Fibroblast of villous mesenchyme (primary cell): ENCODE measurements at regions not wholly inside any gene's neighbourhood (a gene's known extent, or its start where the extent isn't known, plus 50 kb on each side); places are given as distances from the start of the nearest gene placed in this dataset.
"Not testable (repeated sequence)": the region's sequence is repeated elsewhere in the genome, so short reads cannot be mapped to it uniquely, and the experiment has no call there.

ENCODE experiments used
- DNase-seq: peaks from one replicate; pipeline ENCODE4 v3.0.0-alpha.2; 2010; ENCODE audit warnings: low read depth
- H3K4me3 ChIP-seq: 2 replicates; pipeline ENCODE4 v1.5.1; 2011; ENCODE audit warnings: low read depth, mild to moderate bottlenecking, low read length
- CTCF ChIP-seq: IDR thresholded peaks from 2 replicates; pipeline ENCODE4 v1.5.1; 2012; ENCODE audit warnings: low read depth, mild to moderate bottlenecking, low read length; ENCODE audit not compliant: insufficient read depth

DNA sequence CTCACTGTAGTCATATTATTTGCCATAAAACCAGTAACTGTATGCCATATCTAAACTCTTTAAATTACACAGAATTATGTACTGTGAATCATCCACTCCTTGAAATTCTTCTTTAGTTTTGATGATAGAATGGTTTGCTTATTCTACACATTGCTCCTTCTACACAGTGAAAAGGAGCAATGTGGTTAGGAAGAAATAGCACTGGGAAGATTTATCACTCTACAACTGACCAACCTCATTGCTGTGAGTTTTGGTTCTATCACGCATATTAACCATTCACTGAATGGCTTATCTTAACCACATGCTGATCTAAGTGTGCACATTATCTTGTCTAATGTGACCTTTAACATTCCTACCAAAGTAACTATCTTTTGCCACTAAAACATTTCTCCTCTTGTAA lies 415.7 kb upstream of the NDST4 start:
- H3K4me3 ChIP-seq, result no peak overlapping the region
- TF ChIP-seq CTCF, result no peak
- DNase-seq, result no peak

DNA sequence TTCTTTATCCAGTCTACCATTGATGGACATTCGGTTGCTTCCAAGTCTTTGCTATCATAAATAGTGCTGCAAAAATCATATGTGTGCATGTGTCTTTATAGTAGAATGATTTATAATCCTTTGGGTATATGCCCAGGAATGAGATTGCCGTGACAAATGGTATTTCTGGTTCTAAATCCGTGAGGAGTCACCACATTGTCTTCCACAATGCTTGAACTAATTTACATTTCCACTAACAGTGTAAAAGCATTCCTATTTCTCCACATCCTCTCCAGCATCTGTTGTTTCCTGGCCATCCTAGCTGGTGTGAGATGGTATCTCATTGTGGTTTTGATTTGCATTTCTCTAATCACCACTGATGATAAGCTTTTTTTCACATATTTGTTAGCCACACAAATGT lies 406.1 kb upstream of the NDST4 start:
- DNase-seq, H3K4me3 ChIP-seq: not testable (repeated sequence)

- no peak overlapping the region for H3K4me3 ChIP-seq
- TF ChIP-seq CTCF, result no peak
- DNase-seq, result no peak
Measured at GRCh38 chr4:115515772-115516171, 402.4 kb upstream of the NDST4 start.

- no peak for TF ChIP-seq CTCF
- no peak overlapping the region for H3K4me3 ChIP-seq
- no peak for DNase-seq
Measured at GRCh38 chr4:115515366-115515765, 401.9 kb upstream of the NDST4 start.

GRCh38 chr4:115514675-115515074 lies 401.3 kb upstream of the NDST4 start:
- no peak for TF ChIP-seq CTCF
- no peak overlapping the region for H3K4me3 ChIP-seq
- DNase-seq, result no peak

- no peak for TF ChIP-seq CTCF
- DNase-seq, result no peak
- H3K4me3 ChIP-seq, result no peak overlapping the region
Measured at GRCh38 chr4:115505326-115505725, 391.9 kb upstream of the NDST4 start.

DNA sequence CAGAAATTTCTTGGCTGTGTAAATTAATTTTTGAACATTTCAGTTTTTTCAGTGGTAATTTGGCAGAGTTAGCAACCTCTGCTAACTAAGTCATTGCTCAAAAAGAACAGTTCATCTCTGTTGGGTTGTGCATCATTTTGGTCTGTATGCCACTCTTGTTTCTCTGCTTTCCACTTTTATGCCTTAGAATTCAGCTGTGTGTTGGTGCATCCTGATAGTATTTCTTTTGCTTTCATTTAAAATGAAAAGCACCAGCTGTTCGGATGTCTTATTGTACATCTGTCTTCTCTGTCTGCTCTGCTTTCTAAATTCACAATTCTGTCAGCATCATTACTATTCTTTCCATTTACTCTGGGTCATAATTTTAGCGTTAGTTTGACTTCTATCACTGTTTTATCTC lies 388.2 kb upstream of the NDST4 start:
- no peak for TF ChIP-seq CTCF
- DNase-seq, result no peak
- no peak overlapping the region for H3K4me3 ChIP-seq

- H3K4me3 ChIP-seq, DNase-seq: not testable (repeated sequence)
Measured at GRCh38 chr4:115493770-115494169, 380.4 kb upstream of the NDST4 start.
